Fibroblast of skin of right quadriceps (primary cell): ENCODE measurements at regions not wholly inside any gene's neighbourhood (a gene's known extent, or its start where the extent isn't known, plus 50 kb on each side); places are given as distances from the start of the nearest gene placed in this dataset.
"Not testable (repeated sequence)": the region's sequence is repeated elsewhere in the genome, so short reads cannot be mapped to it uniquely, and the experiment has no call there.

ENCODE experiments used
- DNase-seq: peaks from one replicate; pipeline ENCODE4 v3.0.0-alpha.2; 2013

DNA sequence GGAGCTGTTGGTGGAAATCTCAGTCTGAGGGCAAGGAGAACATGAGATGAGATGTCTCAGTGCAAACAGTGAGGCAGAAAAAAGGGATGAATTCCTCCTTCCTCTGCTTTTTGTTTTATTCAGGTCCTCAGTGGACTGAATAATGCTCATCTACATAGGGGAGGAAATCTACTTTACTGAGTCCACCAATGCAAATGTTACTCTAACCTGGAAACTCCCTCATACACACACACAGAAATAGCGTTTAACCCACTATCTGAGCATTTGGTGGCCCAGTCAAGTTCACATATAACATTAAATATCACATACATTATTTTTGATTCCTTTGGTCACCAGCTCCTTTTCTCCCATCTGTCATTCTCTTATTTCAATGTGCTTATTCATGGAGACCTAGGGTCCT is 418.8 kb downstream of the TMEM135 start:
- DNase-seq: no peak

DNA sequence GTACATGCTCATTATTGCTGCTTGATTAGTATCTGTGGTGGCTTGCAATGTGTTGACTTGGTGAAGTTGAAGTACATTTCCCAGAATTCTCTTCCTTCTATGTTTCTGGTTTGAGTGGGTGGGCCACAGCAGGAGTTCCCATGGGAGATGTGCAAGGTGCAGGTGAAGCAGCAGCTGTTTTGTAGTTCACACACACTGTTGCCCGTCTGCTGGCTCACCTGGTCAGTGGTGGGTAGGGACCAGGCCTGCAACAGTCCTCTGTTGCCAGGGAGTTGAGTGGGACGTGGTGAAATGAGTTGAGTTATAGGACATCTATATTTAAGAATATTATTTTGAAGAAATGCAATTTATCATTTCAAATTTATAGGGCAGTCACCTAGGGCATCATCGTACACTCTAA is 417.4 kb downstream of the TMEM135 start:
- DNase-seq: no peak

DNA sequence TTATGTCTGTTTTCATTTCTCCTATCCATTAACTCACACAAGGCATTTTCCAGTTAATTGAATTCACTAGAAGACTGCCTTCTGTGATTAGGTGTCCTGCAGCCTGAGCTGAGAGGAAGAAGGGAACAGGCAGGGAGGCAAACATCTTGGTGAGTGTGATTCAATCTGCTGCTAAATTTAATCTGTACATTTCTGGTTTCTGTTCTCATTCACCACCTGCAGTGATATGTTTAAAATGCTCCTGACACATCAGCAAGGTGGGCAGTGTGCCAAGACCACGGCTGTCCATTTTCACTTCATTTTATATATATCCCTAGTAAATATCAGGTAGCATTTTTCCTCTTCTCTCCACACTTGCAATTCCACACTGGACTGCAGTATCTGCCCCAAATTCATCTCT is 416.5 kb downstream of the TMEM135 start:
- peak; percentile 35 for DNase-seq

DNA sequence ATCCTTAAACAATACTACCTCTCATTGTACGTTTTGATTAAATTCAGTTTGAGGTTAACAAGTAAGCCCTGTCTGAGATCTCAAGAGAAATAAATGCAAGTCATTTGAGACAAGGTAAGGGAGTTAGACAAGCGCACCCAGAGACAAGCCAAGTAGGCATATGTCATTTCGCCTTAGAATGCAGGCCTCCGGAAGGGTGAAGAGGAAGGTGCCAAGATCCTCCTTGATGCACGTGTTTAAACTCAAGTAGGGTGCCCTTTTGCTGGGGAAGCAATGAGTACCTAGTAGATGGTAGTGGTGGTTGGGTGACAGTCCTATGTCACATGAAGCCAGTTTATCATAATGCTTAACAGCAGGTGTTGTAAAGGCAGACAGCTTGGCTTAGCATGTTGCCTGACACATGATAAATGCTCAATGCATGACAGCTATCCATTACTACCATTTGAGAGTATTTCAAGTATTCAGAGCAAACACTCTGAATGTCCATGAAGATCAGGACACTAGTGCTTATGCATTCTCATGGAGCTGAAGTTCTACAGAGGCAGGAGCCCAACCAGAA is 415.9 kb downstream of the TMEM135 start:
- DNase-seq: no peak

DNA sequence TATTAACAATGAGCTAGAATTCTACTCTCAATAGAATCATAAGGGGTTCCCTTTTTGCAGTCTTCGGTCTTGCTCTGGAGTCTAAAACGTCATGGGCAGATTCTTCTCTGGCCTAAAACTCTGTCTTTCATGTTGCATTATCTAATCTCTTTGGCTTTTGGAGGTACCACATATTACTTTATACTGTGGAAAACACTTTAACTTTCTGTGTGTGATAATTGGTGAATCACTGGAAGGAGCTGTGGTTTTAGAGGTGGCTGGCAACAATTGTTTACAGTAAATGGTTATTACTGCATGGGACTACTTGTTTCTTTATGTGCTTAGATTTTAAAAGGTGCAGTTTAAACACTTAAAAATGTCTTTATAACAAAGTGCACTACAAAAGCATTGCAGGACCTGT is 414.3 kb downstream of the TMEM135 start:
- not testable (repeated sequence) for DNase-seq

DNA sequence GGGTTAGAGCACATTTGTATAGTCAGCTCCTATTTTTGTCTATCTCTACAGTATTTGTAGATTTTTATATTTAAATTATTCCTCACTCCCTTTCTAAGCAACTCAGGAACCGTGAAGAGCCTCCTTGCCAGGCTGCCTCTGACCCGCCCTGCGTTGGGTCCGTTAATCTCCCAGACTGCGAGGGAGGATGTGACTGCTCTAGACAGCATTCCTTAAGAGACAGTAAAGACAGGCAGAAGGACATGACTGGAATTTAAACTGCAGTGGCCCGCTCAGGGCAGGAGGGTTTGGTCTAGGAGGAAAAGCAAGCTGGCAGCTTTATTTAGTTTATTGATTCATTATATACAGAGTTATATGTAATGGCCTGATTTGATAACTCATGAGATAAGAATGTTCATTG is 413.7 kb downstream of the TMEM135 start:
- peak; percentile 49 for DNase-seq

DNA sequence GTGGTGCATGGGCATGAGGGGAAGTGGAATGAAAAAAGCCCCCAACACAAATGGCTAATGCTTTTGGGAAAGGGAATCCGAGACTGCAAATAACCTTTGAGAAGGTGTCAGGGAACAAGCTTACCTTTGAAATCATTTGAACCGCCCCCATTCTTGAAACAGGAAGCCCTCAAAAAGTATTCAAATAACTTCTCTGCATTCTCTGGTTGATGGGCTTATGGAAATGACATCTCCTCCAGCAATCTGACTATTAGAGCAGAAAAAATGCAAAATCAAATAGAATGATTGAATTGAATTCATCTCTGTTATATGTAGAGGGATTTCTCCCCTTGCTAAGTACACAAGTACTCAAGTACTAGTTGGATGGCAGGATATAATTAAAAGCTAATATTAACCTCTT is 409.9 kb downstream of the TMEM135 start:
- no peak for DNase-seq

DNA sequence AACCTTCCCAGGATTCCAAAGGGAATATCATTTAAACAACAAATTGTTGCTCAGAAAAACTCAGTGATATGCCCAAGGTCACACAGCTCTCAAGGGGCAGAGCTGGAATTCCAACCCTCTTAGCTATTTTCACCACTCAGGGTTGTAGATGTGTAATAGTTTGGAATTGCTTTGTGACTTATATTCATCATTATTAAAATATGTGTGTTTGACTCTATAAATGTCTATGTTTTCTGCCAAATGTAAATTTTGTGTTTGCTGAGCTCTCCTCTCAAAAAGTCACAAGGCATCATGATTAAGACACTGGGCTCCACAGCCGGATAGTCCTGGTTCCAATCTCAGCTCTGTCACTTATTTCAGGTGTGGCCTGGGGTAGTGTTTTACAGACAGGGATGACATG is 407.3 kb downstream of the TMEM135 start:
- DNase-seq: peak; percentile 86

DNA sequence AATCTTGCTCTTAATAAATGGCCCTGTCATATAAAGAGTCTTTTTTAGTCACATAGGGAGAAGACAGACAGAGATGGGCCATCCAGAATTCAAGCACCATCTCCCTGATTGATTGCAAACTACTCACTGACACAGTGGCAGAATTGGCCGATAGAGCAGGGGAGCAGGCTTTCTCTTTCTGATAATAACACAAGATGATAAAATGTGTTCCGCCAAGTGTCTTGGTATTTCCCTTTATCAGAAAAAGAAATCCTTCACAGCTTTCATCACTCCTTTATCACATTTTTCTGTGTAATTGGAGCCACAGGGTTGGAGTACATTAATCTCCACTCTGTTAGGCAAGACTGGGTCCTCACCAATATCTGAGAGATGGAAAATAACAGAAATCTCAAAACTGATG is 406.0 kb downstream of the TMEM135 start:
- no peak for DNase-seq

DNA sequence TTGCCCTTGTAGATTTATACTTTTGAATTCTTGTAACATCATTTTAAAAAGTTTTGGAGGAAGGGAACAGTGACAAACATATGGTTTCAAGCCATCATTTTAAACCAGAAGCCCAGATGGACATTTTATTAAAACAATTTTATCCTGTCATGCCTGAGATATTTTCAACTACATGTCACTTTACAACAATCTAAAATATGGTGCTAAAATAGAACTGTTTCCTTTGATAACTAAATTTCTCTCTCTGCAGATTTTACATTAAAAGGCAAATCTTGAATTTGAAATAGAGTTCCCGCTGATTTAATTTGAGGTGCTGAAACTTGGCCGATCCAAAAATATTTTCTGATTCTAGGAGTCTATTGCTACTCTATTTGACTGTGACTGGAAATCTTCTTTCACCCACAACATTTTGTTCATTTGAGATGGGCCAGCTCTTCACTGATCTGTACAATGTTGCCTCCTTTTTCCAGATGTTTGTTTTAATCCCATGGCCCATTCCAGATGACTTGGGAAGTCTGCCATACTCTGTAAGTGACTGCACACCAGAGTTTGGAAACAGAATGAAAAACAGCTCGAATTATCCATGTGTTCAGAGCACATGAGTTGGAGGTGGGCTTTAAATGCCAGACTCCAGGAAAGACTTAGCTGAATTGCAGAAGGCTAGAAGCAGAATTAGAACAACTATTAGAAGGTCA is 402.5 kb downstream of the TMEM135 start:
- peak; percentile 48 for DNase-seq

DNA sequence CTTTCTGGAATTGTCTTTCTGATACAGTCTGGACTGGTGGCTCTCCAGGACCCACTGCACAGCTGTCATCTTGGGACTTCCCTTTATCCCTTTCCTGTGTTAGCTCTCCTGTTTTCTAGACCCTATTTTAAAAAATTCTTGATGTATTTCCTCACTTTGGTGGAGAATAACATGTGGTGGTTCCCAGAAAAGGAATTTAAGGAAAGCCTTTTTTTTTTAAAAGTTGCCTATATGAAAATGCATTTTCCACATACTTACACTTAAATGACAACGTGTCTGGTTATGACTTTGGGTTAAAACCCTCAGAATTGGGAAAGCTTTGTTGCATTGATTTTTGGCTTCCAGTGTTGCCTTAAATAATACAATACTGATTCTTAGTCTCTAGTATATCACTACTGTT is 400.7 kb downstream of the TMEM135 start:
- peak; percentile 64 for DNase-seq

DNA sequence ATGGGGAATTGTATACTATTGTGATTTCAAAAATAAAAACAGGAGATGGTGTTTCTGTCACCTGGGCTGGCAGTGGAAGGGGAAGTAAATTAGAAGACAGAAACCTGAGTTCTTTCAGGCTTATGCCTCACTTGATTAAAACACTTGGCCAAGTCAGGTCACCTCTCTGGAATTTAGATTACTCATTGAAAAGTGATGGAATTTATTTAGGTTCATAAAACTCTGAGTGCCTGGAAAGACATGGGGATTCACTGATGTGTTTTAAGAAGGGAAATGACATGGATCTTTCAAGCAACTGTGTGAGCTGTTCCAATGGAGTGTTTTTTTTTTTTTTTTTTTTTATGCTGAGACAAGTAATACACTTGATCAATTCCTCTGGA is 400.1 kb downstream of the TMEM135 start:
- DNase-seq: peak; percentile 87

DNA sequence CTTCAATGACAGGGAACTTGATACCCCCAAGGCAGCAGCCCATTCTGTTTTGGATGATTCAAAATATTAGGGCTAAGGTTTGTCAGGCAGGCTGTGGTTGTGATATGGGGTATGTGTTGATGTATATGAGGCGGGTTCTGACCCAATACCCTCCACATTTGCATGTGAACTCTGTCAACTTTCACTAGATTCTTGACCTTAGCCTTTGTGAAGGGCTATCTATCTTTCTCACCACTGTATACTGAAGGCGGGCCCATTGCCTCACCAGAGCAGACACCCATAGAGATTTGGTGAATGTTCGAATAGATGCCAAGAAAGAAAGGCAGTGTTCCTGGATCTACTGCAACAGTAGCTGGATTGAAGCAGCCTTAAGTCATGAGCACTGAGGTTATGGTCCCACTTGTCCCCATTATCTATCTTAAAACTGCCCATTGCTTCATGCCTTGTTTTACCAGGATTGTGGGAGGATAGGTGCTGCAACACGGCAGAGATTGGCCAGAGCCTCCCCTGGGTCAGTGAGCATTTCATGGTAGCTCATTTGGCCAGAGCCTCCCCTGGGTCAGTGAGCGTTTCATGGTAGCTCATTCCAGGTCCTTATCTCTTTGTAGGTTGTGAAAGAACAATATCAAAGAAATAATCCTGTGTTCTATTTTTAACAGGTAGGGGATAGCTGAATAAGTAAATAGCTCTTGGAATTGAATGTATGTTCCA is 399.6 kb downstream of the TMEM135 start:
- DNase-seq: no peak

DNA sequence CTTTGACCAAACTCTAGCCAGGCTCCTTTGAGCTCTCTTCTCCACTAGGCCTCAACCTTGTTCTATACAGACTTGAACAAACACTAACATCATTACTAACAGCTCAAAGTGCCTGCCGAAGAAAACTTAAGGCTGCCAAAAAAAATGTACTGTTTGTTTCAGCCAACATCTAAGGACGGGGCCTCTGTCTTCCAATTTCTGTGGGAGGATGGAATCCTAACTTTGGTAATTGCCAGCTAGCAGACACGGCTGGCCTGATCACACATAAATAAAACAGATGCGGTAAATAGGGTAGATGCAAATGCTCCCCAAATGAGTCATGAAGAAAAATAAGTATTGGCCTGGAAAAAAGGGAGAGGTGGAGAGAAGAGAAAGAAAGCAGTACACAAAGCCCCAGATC is 394.3 kb downstream of the TMEM135 start:
- DNase-seq: peak; percentile 69

DNA sequence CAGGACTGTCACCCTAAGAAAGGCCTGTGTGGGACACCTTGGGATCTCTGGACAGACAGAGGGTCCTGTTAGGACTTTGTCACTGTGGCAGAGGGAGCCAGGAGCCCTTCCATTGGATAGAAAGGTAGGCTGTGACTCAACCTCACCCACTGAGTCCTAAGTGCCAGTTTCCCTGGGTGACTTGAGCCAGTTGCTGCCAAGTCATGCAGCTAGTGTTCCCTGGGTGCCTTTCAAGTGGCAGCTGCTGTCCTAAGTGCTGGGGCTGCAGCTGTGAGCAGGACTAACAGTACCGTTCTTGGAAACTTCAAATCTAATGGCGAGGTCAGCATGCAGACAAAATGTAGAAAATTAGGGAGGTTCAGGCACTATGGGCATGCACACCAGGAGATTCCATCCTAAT is 393.7 kb downstream of the TMEM135 start:
- no peak for DNase-seq

DNA sequence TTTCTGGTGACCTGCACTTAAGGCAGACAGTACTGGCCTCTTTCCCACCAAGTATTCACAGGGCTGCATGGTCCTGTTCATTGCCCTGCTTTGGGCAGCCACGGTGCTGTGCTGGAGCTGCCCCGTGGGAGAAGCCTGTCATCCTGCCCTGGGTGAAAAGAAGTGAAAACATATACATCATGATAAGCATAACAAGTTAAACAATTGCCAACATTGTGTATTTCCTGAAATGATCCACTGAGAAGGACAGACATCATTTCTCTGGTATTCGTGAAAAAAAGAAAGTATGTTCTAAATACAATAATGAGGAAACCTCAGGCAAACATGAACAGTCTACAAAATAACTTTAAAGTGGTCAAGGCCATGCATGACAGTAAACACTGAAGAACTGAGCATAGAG is 393.1 kb downstream of the TMEM135 start:
- no peak for DNase-seq

DNA sequence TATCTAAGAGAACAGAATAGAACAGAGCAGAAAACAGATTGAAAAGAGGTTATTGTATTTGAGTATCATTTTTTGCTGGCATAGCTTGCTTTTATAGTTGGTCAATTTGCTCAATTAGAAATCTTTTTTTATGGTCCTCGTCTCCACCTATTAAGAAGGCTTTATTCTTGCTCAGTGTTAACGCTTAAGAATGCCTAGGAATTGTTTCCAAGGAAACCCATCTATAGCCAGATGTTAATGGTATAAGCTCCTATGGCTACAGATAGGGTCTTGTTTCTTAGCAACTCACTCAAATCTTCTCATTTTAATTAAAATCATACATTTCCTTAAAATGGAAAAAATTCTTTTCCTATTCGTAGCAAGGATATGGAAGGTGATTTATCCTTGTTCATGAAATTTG is 392.3 kb downstream of the TMEM135 start:
- no peak for DNase-seq

DNA sequence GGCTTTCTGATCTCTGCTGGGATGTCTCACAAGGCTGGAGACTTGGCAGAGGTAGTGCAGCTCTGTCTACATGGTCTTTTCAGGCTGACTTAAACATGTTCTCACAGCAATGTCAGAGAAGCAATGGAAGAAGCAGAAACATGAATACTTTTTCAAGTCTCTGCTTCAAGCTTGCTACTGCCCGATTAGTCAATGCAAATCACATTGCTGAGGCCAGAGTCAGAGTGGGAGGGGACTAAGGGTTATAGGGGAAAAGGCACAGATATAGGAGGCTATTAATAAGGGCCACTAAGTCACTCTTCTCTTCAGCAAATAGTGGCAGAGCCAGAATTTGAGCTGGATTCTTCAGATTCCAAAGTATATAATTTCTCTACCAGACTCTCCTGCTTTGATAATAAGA is 390.5 kb downstream of the TMEM135 start:
- peak; percentile 41 for DNase-seq

DNA sequence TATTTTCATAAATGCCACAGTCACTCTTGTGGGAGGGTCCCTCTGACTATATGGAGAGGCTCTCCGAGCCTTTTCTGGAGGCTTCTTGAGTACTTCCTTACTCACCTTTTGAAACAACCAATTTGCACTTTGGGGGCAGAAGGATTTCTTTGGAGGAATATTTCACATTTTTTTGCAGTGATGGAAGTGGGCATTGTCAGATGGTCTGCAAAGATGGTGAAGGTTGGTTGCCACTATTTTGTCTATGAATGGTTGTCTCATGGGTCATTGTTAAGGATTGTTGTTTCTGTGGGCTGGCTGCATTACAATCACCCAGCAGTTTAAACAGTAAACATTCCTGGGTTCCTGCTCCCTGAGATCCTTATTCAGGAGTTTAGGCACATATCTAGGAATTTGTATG is 388.2 kb downstream of the TMEM135 start:
- peak; percentile 59 for DNase-seq

DNA sequence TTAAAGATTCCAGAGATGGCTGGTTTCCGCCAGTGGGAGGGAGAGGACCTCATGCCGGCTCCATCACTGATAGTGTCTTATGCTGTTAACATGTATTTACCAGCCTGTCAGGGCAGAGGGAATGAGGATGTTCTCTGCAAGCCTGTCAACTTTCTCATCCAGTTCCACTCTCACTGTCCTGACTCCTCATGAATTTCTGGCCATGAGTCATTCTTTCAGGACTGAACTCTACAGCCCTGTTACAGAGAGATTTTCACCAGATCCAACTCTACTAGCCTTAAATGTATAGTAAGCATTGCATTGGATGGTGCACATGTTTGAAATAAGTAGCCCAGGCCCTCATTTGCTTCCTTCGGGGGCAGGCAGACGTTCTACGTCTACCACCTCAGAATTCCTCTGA is 387.7 kb downstream of the TMEM135 start:
- DNase-seq: peak; percentile 48

DNA sequence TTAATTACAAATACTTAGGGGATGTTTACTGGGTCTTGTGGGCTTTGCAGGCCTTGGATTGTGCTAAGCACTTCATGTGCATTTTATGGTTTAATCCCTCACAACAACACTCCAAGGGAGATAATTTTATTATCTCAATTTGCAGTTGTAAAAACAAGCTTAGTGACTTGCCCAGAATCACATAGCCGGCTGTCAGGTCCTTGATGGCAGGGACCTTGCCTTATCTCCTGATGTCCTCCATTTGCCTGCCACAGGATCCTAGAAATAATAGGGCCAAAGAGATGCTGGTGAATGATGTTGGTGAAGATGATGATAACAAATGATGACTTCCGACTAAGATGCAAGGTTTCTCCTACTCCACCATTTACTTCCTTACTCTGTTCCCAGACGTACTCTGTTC is 385.4 kb downstream of the TMEM135 start:
- no peak for DNase-seq

DNA sequence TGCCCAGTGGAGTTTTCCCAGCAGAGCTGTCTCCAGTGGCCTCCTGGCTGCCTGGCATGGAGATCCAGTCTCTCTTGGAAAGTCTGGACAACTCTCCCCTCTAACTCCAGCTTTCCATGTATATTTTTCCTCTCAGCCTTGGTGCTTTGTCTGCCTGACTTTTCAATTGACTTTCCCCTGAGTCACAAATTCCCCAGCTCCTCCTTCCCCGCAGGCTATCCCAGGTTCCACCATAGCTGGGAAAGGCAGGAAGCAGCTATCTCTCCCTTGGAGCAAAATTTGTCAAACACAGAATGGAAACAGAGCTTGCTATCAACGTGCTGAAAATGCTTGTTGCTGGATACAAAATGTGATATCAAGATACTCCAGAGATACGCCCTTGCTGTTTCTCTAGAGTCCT is 384.8 kb downstream of the TMEM135 start:
- DNase-seq: no peak

DNA sequence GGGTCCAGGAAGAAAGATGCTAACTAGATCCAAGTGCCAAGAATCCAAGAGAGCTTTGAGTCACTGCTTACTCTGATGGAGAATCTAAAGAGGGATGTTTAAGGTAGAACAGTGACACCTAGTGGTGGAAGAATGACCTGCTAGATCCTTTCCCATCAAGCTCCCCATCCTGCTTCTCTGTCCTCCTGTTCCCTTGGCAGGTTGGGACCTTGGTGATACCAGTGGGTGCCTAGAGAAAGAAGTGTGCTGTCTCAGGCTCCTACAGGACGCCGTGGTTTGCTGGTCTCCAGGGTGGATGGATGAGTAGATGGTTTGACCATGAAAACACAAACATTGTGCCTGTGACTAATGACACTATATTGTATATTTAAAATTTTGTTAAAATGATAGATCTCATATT is 383.7 kb downstream of the TMEM135 start:
- DNase-seq: peak; percentile 73

DNA sequence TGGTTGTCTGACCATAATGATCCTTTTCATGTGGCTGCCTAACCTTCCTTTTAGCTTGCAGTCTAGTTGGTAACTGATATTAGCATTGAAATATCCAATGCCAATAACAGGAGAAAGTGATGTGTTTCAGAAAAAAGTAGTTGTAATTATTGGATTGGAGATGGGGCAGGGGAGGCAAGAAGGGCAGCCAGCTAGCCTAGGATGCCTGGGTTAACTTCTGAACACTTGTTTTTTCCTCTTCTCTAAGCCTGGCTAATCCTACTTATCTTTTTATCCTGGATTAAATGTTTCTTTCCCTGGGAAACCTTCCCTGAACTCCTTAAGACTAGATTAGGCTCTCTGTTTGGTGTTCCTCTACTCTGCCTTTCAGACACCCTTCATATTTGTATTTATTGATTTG is 380.2 kb downstream of the TMEM135 start:
- no peak for DNase-seq

DNA sequence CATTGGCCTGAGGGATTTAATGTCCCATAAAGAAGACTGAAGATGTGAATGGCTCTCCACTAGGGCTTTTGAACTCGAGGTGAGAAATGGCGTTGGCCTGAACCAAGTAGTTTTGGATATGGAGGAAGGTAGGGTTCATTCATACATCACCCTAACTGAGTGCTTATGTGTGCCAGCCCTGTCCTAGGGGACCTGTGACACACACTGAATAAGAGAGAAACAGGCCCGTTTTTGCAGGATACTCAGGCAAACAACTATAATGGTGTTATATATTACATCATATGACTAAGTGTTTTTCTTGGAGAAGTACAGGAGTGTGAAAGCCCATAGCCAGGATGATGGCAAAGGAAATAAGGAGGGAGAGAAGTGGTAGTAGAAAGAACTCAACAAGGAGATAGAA is 368.1 kb downstream of the TMEM135 start:
- DNase-seq: peak; percentile 30
